ENCODE measurements at regions not wholly inside any gene's neighbourhood (a gene's known extent, or its start where the extent isn't known, plus 50 kb on each side); places are given as distances from the start of the nearest gene placed in this dataset.

- POLR2A ChIA-PET, result no interaction called here
- no peak overlapping the region for H3K27ac ChIP-seq (ENCODE audit: extremely low read depth, low read depth, low read length)
- no peak overlapping the region for H3K4me3 ChIP-seq (ENCODE audit: low read depth, low read length)
- no peaks in the 10 kb centered on the region for H3K9me3 ChIP-seq (ENCODE audit: control insufficient read depth, insufficient read depth, low read depth, low read length)
- H3K4me1 ChIP-seq (ENCODE audit: control insufficient read depth, insufficient read depth, low read length), result no peaks in the 10 kb centered on the region
- H3K36me3 ChIP-seq (ENCODE audit: control insufficient read depth in 2 of 2, insufficient read depth in 1 of 2, low read length in 2 of 2), result no peaks in the 10 kb centered on the region
- CTCF ChIA-PET, result no interaction called here
- TF ChIP-seq ZNF37A (tag by site-specific recombination; IDR thresholded peaks at IDR 0.05) (no peak), ZNF76 (tag by site-specific recombination; IDR thresholded peaks at IDR 0.05; ENCODE audit: borderline replicate concordance, low read depth) (no peak), ZIC2 (tag by site-specific recombination; IDR thresholded peaks at IDR 0.05) (0 out of 2 replicates have a peak, but pooled peaks have one; percentile 15), ZNF23 (tag by site-specific recombination; IDR thresholded peaks at IDR 0.05; ENCODE audit: borderline replicate concordance) (no peak), PBX3 (CRISPR knock-in tag; IDR thresholded peaks at IDR 0.05) (no peak)
Observed at GRCh38 chr19:16022681-16023080, 53.6 kb upstream of the TPM4 start.

- Histone ChIP-seq H3K4me1 (ENCODE audit: control insufficient read depth, insufficient read depth, low read length) (no peaks in the 10 kb centered on the region), H3K9me3 (ENCODE audit: control insufficient read depth, insufficient read depth, low read depth, low read length) (no peaks in the 10 kb centered on the region), H3K4me3 (ENCODE audit: low read depth, low read length) (no peak overlapping the region), H3K36me3 (ENCODE audit: control insufficient read depth in 2 of 2, insufficient read depth in 1 of 2, low read length in 2 of 2) (no peaks in the 10 kb centered on the region), H3K27ac (ENCODE audit: extremely low read depth, low read depth, low read length) (no peak overlapping the region)
- ChIA-PET POLR2A (no interaction called here), CTCF (no interaction called here)
- TF ChIP-seq, protein P1, sequence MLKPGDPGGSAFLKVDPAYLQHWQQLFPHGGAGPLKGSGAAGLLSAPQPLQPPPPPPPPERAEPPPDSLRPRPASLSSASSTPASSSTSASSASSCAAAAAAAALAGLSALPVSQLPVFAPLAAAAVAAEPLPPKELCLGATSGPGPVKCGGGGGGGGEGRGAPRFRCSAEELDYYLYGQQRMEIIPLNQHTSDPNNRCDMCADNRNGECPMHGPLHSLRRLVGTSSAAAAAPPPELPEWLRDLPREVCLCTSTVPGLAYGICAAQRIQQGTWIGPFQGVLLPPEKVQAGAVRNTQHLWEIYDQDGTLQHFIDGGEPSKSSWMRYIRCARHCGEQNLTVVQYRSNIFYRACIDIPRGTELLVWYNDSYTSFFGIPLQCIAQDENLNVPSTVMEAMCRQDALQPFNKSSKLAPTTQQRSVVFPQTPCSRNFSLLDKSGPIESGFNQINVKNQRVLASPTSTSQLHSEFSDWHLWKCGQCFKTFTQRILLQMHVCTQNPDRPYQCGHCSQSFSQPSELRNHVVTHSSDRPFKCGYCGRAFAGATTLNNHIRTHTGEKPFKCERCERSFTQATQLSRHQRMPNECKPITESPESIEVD (tag by site-specific recombination; IDR thresholded peaks at IDR 0.05), result no peak
- TF ChIP-seq ZNF530 (tag by site-specific recombination; IDR thresholded peaks at IDR 0.05; ENCODE audit: low read depth) (no peak), ZNF555 (tag by site-specific recombination; conservative IDR thresholded peaks at IDR 0.05) (no peak), KLF10 (tag by site-specific recombination; IDR thresholded peaks at IDR 0.05) (no peak), GLIS1 (tag by site-specific recombination; IDR thresholded peaks at IDR 0.05) (no peak), ZNF626 (tag by site-specific recombination; IDR thresholded peaks at IDR 0.05) (no peak), MYNN (tag by site-specific recombination; IDR thresholded peaks at IDR 0.05; ENCODE audit: borderline replicate concordance) (no peak), ZNF146 (tag by site-specific recombination; IDR thresholded peaks at IDR 0.05) (no peak), ZNF175 (tag by site-specific recombination; IDR thresholded peaks at IDR 0.05) (no peak), ZNF768 (tag by site-specific recombination; IDR thresholded peaks at IDR 0.05) (no peak), GLI2 (tag by site-specific recombination; IDR thresholded peaks at IDR 0.05; ENCODE audit: borderline replicate concordance, low read depth) (no peak), KLF8 (tag by site-specific recombination; IDR thresholded peaks at IDR 0.05) (no peak), HOXC10 (CRISPR knock-in tag; IDR thresholded peaks at IDR 0.05) (no peak), ZNF394 (tag by site-specific recombination; IDR thresholded peaks at IDR 0.05; ENCODE audit: borderline replicate concordance) (no peak), ZNF292 (tag by site-specific recombination; IDR thresholded peaks at IDR 0.05; ENCODE audit: borderline replicate concordance, low read depth) (no peak), GLI4 (tag by site-specific recombination; IDR thresholded peaks at IDR 0.05) (no peak), ZNF26 (tag by site-specific recombination; IDR thresholded peaks at IDR 0.05) (no peak), HIC1 (tag by site-specific recombination; IDR thresholded peaks at IDR 0.05) (no peak)
- TF ChIP-seq, protein P2, sequence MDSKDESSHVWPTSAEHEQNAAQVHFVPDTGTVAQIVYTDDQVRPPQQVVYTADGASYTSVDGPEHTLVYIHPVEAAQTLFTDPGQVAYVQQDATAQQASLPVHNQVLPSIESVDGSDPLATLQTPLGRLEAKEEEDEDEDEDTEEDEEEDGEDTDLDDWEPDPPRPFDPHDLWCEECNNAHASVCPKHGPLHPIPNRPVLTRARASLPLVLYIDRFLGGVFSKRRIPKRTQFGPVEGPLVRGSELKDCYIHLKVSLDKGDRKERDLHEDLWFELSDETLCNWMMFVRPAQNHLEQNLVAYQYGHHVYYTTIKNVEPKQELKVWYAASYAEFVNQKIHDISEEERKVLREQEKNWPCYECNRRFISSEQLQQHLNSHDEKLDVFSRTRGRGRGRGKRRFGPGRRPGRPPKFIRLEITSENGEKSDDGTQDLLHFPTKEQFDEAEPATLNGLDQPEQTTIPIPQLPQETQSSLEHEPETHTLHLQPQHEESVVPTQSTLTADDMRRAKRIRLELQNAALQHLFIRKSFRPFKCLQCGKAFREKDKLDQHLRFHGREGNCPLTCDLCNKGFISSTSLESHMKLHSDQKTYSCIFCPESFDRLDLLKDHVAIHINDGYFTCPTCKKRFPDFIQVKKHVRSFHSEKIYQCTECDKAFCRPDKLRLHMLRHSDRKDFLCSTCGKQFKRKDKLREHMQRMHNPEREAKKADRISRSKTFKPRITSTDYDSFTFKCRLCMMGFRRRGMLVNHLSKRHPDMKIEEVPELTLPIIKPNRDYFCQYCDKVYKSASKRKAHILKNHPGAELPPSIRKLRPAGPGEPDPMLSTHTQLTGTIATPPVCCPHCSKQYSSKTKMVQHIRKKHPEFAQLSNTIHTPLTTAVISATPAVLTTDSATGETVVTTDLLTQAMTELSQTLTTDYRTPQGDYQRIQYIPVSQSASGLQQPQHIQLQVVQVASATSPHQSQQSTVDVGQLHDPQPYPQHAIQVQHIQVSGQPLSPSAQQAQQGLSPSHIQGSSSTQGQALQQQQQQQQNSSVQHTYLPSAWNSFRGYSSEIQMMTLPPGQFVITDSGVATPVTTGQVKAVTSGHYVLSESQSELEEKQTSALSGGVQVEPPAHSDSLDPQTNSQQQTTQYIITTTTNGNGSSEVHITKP (tag by site-specific recombination; IDR thresholded peaks at IDR 0.05), result no peak
Observed at GRCh38 chr19:16023146-16023915, 53.0 kb upstream of the TPM4 start.
